ENCODE measurements at regions not wholly inside any gene's neighbourhood (a gene's known extent, or its start where the extent isn't known, plus 50 kb on each side); places are given as distances from the start of the nearest gene placed in this dataset.

GRCh38 chr18:34639687-34640086, 70.4 kb upstream of the DTNA start:
- ChIA-PET CTCF (ENCODE audit: unreplicated experiment) (no interaction called here), POLR2A (no interaction called here)
- H3K27ac ChIP-seq (ENCODE audit: low read depth, low read length, poor library complexity, severe bottlenecking) = no peak overlapping the region
- no peaks in the 10 kb centered on the region for H3K4me1 ChIP-seq (ENCODE audit: insufficient read depth, low read length, poor library complexity, severe bottlenecking)
- H3K36me3 ChIP-seq (ENCODE audit: insufficient read depth, low read length) = no peaks in the 10 kb centered on the region
- H3K9me3 ChIP-seq (ENCODE audit: low read length) = no peaks in the 10 kb centered on the region
- H4K20me1 ChIP-seq (ENCODE audit: insufficient read depth, low read length) = no peaks in the 10 kb centered on the region
- H3K4me2 ChIP-seq (ENCODE audit: low read length) = no peak overlapping the region
- no peaks in the 10 kb centered on the region for H3K79me2 ChIP-seq (ENCODE audit: insufficient read depth, low read depth, low read length)
- no peaks in the 10 kb centered on the region for H3K9me2 ChIP-seq (ENCODE audit: insufficient read depth, low read length)
- no peak for DNase-seq (ENCODE audit: low spot score)
- H2AFZ ChIP-seq (ENCODE audit: low read length) = no peak overlapping the region
- no peak for TF ChIP-seq EZH2phosphoT487 (IDR thresholded peaks at IDR 0.05; ENCODE audit: borderline replicate concordance, low read depth, low read length)
- TF ChIP-seq, protein P1, sequence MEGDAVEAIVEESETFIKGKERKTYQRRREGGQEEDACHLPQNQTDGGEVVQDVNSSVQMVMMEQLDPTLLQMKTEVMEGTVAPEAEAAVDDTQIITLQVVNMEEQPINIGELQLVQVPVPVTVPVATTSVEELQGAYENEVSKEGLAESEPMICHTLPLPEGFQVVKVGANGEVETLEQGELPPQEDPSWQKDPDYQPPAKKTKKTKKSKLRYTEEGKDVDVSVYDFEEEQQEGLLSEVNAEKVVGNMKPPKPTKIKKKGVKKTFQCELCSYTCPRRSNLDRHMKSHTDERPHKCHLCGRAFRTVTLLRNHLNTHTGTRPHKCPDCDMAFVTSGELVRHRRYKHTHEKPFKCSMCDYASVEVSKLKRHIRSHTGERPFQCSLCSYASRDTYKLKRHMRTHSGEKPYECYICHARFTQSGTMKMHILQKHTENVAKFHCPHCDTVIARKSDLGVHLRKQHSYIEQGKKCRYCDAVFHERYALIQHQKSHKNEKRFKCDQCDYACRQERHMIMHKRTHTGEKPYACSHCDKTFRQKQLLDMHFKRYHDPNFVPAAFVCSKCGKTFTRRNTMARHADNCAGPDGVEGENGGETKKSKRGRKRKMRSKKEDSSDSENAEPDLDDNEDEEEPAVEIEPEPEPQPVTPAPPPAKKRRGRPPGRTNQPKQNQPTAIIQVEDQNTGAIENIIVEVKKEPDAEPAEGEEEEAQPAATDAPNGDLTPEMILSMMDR (conservative IDR thresholded peaks at IDR 0.05; ENCODE audit: low read length) = no peak
- intact Hi-C loops (cut with micrococcal nuclease; ENCODE audit: unreplicated experiment) = no loop called here
- H3K4me3 ChIP-seq (ENCODE audit: low read depth, low read length, poor library complexity, severe bottlenecking) = no peak overlapping the region
- BruUV-seq (replicated peaks) = no TSS peak

DNA sequence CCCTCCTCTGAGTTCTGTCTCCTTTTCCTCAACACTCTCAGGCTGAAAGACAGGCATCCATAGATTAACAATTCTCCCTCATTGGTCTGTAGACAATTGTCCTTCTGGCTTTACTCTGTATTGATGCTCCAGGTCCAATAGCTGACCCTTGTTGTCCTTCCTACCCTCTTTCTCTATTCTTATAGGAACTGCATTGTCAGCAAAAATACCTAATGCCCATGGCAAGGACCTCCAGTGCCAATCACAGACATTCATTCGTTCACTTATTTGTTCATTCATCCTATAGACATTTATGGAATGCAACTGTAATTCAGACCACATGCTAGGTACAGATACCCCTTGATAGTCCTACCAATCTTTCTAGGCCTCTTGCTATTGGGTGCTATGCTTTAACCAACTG, 69.8 kb upstream of the DTNA start:
- intact Hi-C loops (cut with micrococcal nuclease; ENCODE audit: unreplicated experiment) = no loop called here

GRCh38 chr18:34643989-34644388, 66.1 kb upstream of the DTNA start:
- no peak overlapping the region for H3K4me3 ChIP-seq (ENCODE audit: low read depth, low read length, poor library complexity, severe bottlenecking)
- H3K79me2 ChIP-seq (ENCODE audit: insufficient read depth, low read depth, low read length) = no peaks in the 10 kb centered on the region
- H3K9me2 ChIP-seq (ENCODE audit: insufficient read depth, low read length) = no peaks in the 10 kb centered on the region
- no peak for TF ChIP-seq EZH2phosphoT487 (IDR thresholded peaks at IDR 0.05; ENCODE audit: borderline replicate concordance, low read depth, low read length)
- TF ChIP-seq, protein P1 (conservative IDR thresholded peaks at IDR 0.05; ENCODE audit: low read length) = no peak
- H4K20me1 ChIP-seq (ENCODE audit: insufficient read depth, low read length) = no peaks in the 10 kb centered on the region
- intact Hi-C loops (cut with micrococcal nuclease; ENCODE audit: unreplicated experiment) = no loop called here
- H3K27ac ChIP-seq (ENCODE audit: low read depth, low read length, poor library complexity, severe bottlenecking) = no peak overlapping the region
- ChIA-PET POLR2A (interaction anchor here (0.6 kb wide), 1 partner anchor 87 kb away, joined by 4 read pairs; no protein-coding TSS in a partner anchor), CTCF (ENCODE audit: unreplicated experiment) (no interaction called here)
- no peak overlapping the region for H2AFZ ChIP-seq (ENCODE audit: low read length)
- H3K4me2 ChIP-seq (ENCODE audit: low read length) = no peak overlapping the region
- no peaks in the 10 kb centered on the region for H3K36me3 ChIP-seq (ENCODE audit: insufficient read depth, low read length)
- H3K9me3 ChIP-seq (ENCODE audit: low read length) = no peaks in the 10 kb centered on the region
- peaks cover 4% of the 10 kb centered on the region for H3K4me1 ChIP-seq (ENCODE audit: insufficient read depth, low read length, poor library complexity, severe bottlenecking)
- no TSS peak for BruUV-seq (replicated peaks)
- no peak for DNase-seq (ENCODE audit: low spot score)

More for the DNA sequence above, 69.8 kb upstream of the DTNA start:
- TF ChIP-seq EZH2phosphoT487 (IDR thresholded peaks at IDR 0.05; ENCODE audit: borderline replicate concordance, low read depth, low read length) = no peak
- TF ChIP-seq, protein P1 (conservative IDR thresholded peaks at IDR 0.05; ENCODE audit: low read length) = no peak
- no peaks in the 10 kb centered on the region for H4K20me1 ChIP-seq (ENCODE audit: insufficient read depth, low read length)
- H3K9me3 ChIP-seq (ENCODE audit: low read length) = no peaks in the 10 kb centered on the region
- H3K27ac ChIP-seq (ENCODE audit: low read depth, low read length, poor library complexity, severe bottlenecking) = no peak overlapping the region
- H3K36me3 ChIP-seq (ENCODE audit: insufficient read depth, low read length) = no peaks in the 10 kb centered on the region
- DNase-seq (ENCODE audit: low spot score) = no peak
- H3K9me2 ChIP-seq (ENCODE audit: insufficient read depth, low read length) = no peaks in the 10 kb centered on the region
- no peak overlapping the region for H3K4me2 ChIP-seq (ENCODE audit: low read length)
- CTCF ChIA-PET (ENCODE audit: unreplicated experiment) = no interaction called here
- POLR2A ChIA-PET = no interaction called here
- no peak overlapping the region for H2AFZ ChIP-seq (ENCODE audit: low read length)
- no TSS peak for BruUV-seq (replicated peaks)
- no peaks in the 10 kb centered on the region for H3K79me2 ChIP-seq (ENCODE audit: insufficient read depth, low read depth, low read length)
- H3K4me3 ChIP-seq (ENCODE audit: low read depth, low read length, poor library complexity, severe bottlenecking) = no peak overlapping the region
- H3K4me1 ChIP-seq (ENCODE audit: insufficient read depth, low read length, poor library complexity, severe bottlenecking) = no peaks in the 10 kb centered on the region
